ENCODE measurements at regions not wholly inside any gene's neighbourhood (a gene's known extent, or its start where the extent isn't known, plus 50 kb on each side); places are given as distances from the start of the nearest gene placed in this dataset.

DNA sequence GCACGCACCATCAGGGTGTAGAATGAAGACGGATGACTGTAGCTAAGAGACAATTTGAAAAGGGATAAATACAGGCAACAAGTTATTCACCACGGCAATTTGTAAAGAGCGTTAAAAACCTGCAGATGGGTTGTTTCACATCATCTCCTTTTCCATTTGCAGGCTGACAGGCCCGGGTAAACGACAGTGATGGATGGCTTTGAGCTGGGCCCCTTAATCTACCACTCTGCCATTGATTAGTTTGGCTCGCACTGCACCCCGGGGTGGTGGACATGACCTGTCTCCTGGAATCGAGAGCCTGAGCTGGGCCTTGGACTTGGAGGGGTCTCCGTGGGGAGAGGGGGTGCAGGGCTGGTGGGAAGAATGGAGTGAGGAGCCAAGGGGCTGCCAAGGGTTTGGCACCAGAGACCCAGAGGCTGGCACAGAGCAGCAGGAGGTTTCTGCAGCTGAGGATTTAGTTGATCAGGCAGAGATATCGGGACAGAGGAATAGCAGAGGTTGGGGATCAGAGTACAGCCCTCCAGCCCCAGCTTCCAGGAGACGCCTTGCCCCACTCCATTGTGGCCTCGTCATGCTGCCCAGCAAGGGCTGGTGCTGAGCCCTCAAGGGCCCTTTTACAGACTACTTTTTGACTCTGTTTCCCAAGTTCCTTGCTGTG lies 110.6 kb upstream of the NECTIN1 start:
- no peaks in the 10 kb centered on the region for H3K9me3 Mint-ChIP-seq
- peaks cover 5% of the 10 kb centered on the region for H3K4me1 Mint-ChIP-seq
- H3K36me3 Mint-ChIP-seq (ENCODE audit: low read depth): no peaks in the 10 kb centered on the region
- no peak overlapping the region for H3K4me3 Mint-ChIP-seq
- peaks cover 2% of the 10 kb centered on the region for H3K27me3 Mint-ChIP-seq (ENCODE audit: low read depth)
- TF ChIP-seq, protein P1, sequence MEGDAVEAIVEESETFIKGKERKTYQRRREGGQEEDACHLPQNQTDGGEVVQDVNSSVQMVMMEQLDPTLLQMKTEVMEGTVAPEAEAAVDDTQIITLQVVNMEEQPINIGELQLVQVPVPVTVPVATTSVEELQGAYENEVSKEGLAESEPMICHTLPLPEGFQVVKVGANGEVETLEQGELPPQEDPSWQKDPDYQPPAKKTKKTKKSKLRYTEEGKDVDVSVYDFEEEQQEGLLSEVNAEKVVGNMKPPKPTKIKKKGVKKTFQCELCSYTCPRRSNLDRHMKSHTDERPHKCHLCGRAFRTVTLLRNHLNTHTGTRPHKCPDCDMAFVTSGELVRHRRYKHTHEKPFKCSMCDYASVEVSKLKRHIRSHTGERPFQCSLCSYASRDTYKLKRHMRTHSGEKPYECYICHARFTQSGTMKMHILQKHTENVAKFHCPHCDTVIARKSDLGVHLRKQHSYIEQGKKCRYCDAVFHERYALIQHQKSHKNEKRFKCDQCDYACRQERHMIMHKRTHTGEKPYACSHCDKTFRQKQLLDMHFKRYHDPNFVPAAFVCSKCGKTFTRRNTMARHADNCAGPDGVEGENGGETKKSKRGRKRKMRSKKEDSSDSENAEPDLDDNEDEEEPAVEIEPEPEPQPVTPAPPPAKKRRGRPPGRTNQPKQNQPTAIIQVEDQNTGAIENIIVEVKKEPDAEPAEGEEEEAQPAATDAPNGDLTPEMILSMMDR (conservative IDR thresholded peaks at IDR 0.05): no peak
- DNase-seq (ENCODE audit: low read depth, low spot score): no peak
- no peak overlapping the region for H3K27ac Mint-ChIP-seq (ENCODE audit: unreplicated experiment)

DNA sequence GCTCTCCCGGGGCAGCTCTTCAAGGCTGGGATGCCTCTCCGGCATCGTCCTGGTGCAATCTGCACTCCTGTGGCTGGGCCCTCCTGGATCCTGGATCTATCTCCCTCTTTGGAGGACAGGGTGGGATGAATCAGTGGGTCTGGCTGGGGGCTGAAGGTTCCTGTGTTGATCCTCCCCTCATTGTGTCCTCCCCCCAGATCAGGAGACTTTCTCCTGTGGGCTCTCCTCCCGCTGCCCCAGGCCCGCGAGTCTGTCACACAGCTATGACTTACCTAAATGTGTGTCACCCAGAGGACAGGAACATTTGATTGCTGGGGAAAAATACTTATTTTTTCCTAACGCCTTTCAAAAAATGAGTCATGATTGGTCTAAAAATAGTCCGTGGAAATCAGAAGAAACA lies 106.8 kb upstream of the NECTIN1 start:
- Mint-ChIP-seq H3K4me3 (no peak overlapping the region), H3K36me3 (ENCODE audit: low read depth) (no peaks in the 10 kb centered on the region), H3K4me1 (peaks cover 15% of the 10 kb centered on the region), H3K27me3 (ENCODE audit: low read depth) (peaks cover 2% of the 10 kb centered on the region), H3K27ac (ENCODE audit: unreplicated experiment) (no peak overlapping the region), H3K9me3 (no peaks in the 10 kb centered on the region)
- TF ChIP-seq, protein P1 (conservative IDR thresholded peaks at IDR 0.05): no peak
- DNase-seq (ENCODE audit: low read depth, low spot score): no peak

DNA sequence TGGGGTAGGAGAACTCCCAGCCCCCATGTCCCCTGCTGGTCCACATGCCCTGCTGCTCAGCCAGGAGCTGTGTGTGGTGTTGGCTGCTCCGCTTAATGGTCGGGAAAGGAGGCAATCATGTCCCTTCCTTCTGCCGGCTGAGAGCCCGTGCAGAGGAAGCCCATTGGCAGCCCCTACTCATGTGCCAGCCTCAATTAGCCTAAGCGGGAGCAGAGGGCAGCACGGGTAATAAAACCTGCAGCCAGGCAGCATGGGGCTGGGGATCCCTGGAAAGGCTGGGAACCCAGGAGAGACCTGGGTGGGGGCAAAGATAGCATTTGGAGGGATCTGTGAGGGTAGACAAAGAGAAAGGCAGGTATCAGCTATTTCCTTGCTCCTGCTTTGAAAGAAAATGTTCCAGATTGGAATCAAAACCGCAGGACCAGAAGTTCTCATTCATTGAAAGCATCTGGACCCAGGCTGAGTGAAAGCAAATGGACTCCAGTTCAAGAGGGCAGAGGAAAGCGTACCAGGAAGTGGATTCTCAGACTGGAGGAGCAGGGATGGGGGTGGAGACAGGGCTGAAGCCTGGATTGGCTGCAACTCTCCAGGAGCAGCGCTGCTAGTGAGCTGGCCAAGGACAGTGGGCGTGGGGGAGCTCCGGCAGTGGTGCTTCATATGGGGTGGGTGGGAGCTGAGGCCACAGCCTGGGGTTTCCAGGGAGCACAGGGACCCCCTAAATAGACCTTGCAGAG lies 103.4 kb upstream of the NECTIN1 start:
- no peaks in the 10 kb centered on the region for H3K36me3 Mint-ChIP-seq (ENCODE audit: low read depth)
- TF ChIP-seq, protein P1 (conservative IDR thresholded peaks at IDR 0.05): no peak
- no peak for DNase-seq (ENCODE audit: low read depth, low spot score)
- no peaks in the 10 kb centered on the region for H3K9me3 Mint-ChIP-seq
- H3K27ac Mint-ChIP-seq (ENCODE audit: unreplicated experiment): peak overlapping the region; percentile 81
- peaks cover 3% of the 10 kb centered on the region for H3K27me3 Mint-ChIP-seq (ENCODE audit: low read depth)
- H3K4me3 Mint-ChIP-seq: no peak overlapping the region
- peaks cover 17% of the 10 kb centered on the region for H3K4me1 Mint-ChIP-seq

DNA sequence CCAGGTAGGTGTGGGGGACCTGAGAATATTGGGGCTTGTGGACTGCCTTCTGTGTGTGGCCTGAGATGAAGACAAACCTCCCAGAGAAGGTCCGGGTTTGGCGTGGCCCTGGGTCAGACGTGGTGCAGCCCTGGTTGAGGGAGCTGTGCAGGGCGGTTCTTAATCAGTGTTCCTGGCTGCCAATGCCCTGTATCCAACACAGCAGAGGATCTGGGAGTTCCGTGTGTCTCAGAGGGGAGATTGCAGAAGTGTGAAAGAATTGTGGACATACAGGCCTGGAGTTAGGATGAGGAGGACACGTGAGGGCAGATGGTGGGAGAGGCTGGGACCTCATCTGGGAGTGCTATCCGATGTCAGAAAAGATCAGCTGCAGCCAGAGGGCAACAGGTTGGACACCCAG lies 102.0 kb upstream of the NECTIN1 start:
- Mint-ChIP-seq H3K4me1 (peaks cover 17% of the 10 kb centered on the region), H3K27ac (ENCODE audit: unreplicated experiment) (peak overlapping the region; percentile 59), H3K36me3 (ENCODE audit: low read depth) (no peaks in the 10 kb centered on the region), H3K4me3 (no peak overlapping the region), H3K9me3 (no peaks in the 10 kb centered on the region), H3K27me3 (ENCODE audit: low read depth) (peaks cover 3% of the 10 kb centered on the region)
- TF ChIP-seq, protein P1 (conservative IDR thresholded peaks at IDR 0.05): no peak
- DNase-seq (ENCODE audit: low read depth, low spot score): no peak

DNA sequence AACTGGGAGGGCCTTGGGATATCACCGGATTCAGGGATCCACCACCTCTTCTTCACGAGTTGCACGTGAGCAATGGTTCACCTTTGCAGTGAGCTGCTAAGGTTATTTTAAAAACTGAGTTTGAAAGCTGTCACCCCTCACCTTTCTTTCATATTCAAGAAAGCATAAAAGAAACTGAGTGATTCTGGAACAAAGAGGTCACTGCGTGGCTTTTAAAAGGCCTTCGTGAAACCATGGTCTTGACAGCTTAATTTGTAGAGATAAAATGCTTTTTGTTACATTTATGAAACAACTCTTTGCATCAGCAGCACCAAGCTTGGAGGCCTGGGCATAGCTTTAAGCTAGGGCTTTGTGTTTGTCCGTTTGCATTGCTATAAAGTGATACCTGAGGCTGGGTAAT lies 101.4 kb upstream of the NECTIN1 start:
- Mint-ChIP-seq H3K4me1 (peaks cover 17% of the 10 kb centered on the region), H3K4me3 (no peak overlapping the region), H3K9me3 (peaks cover 3% of the 10 kb centered on the region), H3K27me3 (ENCODE audit: low read depth) (peaks cover 5% of the 10 kb centered on the region), H3K36me3 (ENCODE audit: low read depth) (peaks cover 3% of the 10 kb centered on the region), H3K27ac (ENCODE audit: unreplicated experiment) (no peak overlapping the region)
- TF ChIP-seq, protein P1 (conservative IDR thresholded peaks at IDR 0.05): no peak
- no peak for DNase-seq (ENCODE audit: low read depth, low spot score)
